ENCODE measurements at regions not wholly inside any gene's neighbourhood (a gene's known extent, or its start where the extent isn't known, plus 50 kb on each side); places are given as distances from the start of the nearest gene placed in this dataset.
"Not testable (repeated sequence)": the region's sequence is repeated elsewhere in the genome, so short reads cannot be mapped to it uniquely, and the experiment has no call there.

- TF ChIP-seq EZH2 (IDR thresholded peaks at IDR 0.05; ENCODE audit: insufficient read depth, poor library complexity, severe bottlenecking); EZH2phosphoT487 (IDR thresholded peaks at IDR 0.05; ENCODE audit: insufficient read depth, low read depth): not testable (repeated sequence)
Observed at GRCh38 chr4:124131324-124131723, 581.2 kb downstream of the ANKRD50 start.
